ENCODE measurements at regions not wholly inside any gene's neighbourhood (a gene's known extent, or its start where the extent isn't known, plus 50 kb on each side); places are given as distances from the start of the nearest gene placed in this dataset.

GRCh38 chr9:97755618-97756267 is 58.6 kb upstream of the XPA start:
- no peak overlapping the region for H3K4me3 ChIP-seq (replicated peaks; ENCODE audit: low read depth, low read length)
- no peak for DNase-seq (ENCODE audit: extremely low read depth, low read depth)
- TF ChIP-seq CTCF (IDR thresholded peaks at IDR 0.05; ENCODE audit: low read depth, low read length, missing control alignments): no peak

GRCh38 chr9:97756991-97757390 is 59.9 kb upstream of the XPA start:
- DNase-seq (ENCODE audit: extremely low read depth, low read depth): no peak
- TF ChIP-seq CTCF (IDR thresholded peaks at IDR 0.05; ENCODE audit: low read depth, low read length, missing control alignments): no peak
- H3K4me3 ChIP-seq (replicated peaks; ENCODE audit: low read depth, low read length): no peak overlapping the region

GRCh38 chr9:97758334-97758916 is 61.3 kb upstream of the XPA start:
- TF ChIP-seq CTCF (IDR thresholded peaks at IDR 0.05; ENCODE audit: low read depth, low read length, missing control alignments): no peak
- no peak overlapping the region for H3K4me3 ChIP-seq (replicated peaks; ENCODE audit: low read depth, low read length)
- DNase-seq (ENCODE audit: extremely low read depth, low read depth): no peak

- H3K4me3 ChIP-seq (replicated peaks; ENCODE audit: low read depth, low read length): no peak overlapping the region
- TF ChIP-seq CTCF (IDR thresholded peaks at IDR 0.05; ENCODE audit: low read depth, low read length, missing control alignments): no peak
- no peak for DNase-seq (ENCODE audit: extremely low read depth, low read depth)
Observed at GRCh38 chr9:97759581-97760288, 62.6 kb upstream of the XPA start.

GRCh38 chr9:97761056-97761598 is 64.0 kb upstream of the XPA start:
- no peak for DNase-seq (ENCODE audit: extremely low read depth, low read depth)
- no peak overlapping the region for H3K4me3 ChIP-seq (replicated peaks; ENCODE audit: low read depth, low read length)
- no peak for TF ChIP-seq CTCF (IDR thresholded peaks at IDR 0.05; ENCODE audit: low read depth, low read length, missing control alignments)

- TF ChIP-seq CTCF (IDR thresholded peaks at IDR 0.05; ENCODE audit: low read depth, low read length, missing control alignments): no peak
- H3K4me3 ChIP-seq (replicated peaks; ENCODE audit: low read depth, low read length): no peak overlapping the region
- no peak for DNase-seq (ENCODE audit: extremely low read depth, low read depth)
Observed at GRCh38 chr9:97761879-97762278, 64.7 kb upstream of the XPA start.

Data from HFF-Myc (cell line).